Muscle of leg (tissue), 3 donors: ENCODE measurements at regions not wholly inside any gene's neighbourhood (a gene's known extent, or its start where the extent isn't known, plus 50 kb on each side); places are given as distances from the start of the nearest gene placed in this dataset.

Experiments used
- DNase-seq: peaks from one replicate; pipeline ENCODE4 v3.0.0; 2013
- H3K27ac ChIP-seq: one replicate; pipeline ENCODE4 v1.5.1; 2013; ENCODE audit warnings: mild to moderate bottlenecking, low read length, control low read depth
- H3K27me3 ChIP-seq: one replicate; pipeline ENCODE4 v1.6.1; 2013; ENCODE audit warnings: low read length; ENCODE audit not compliant: control insufficient read depth, insufficient read depth
- H3K36me3 ChIP-seq: one replicate; pipeline ENCODE4 v1.6.1; 2013; ENCODE audit warnings: low read length; ENCODE audit not compliant: control insufficient read depth, insufficient read depth
- H3K4me1 ChIP-seq: one replicate; pipeline ENCODE4 v1.6.1; 2013; ENCODE audit warnings: low read length; ENCODE audit not compliant: control insufficient read depth, insufficient read depth
- H3K4me3 ChIP-seq: one replicate; pipeline ENCODE4 v1.5.1; 2013; ENCODE audit warnings: low read length, control low read depth
- H3K9me3 ChIP-seq: replicated peaks from 2 replicates; pipeline ENCODE4 v1.6.1; 2013; ENCODE audit warnings: low read depth, low read length; ENCODE audit not compliant: control insufficient read depth
- WGBS: methylation state at CpG from one replicate; pipeline ENCODE4 v1.1.5; 2013; ENCODE audit warnings: missing lambda C conversion rate; ENCODE audit not compliant: insufficient coverage; 5-methylcytosine and 5-hydroxymethylcytosine counted together

DNA sequence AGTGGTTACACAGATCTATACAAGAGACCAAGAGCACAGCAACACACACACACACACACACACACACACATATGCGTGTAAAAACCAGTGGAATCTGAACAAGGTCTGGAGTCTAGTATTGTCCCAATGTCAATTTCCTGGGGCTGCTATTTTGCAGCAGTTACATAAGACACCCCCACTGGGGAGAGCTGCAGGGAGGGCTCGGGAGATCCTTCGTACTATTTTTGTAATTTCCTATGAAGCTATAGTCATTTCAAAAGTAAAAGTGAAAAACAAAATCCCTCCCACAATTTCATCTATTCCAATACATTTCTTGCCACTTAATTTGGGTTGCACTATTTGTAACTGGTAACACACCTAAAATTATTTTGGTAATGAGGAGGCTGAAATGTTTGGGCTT, 68.5 kb downstream of the C16orf95 start:
- Histone ChIP-seq H3K4me3 (no peak overlapping the region), H3K36me3 (no peaks in the 10 kb centered on the region), H3K27ac (no peak overlapping the region), H3K27me3 (peaks cover 13% of the 10 kb centered on the region), H3K4me1 (no peaks in the 10 kb centered on the region), H3K9me3 (no peaks in the 10 kb centered on the region)
- WGBS: 80% methylated on average over 1 of the region's 3 CpGs
- no peak for DNase-seq

DNA sequence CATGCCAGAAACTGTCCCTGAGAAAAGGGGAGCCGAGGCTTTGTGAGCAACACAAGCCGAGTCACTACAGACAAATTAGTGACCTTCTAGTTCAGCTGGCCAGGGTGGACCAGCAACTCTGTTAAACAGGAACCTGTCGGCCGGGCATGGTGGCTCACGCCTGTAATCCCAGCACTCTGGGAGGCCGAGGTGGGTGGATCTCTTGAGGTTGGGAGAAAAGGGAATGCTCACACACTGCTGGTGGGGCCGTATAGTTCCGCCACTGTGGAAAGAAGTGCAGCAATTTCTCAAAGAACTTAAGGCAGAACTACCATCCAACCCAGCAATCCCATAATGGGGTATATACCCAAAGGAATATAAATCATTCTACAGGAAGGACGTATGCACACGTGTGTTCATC, 67.8 kb downstream of the C16orf95 start:
- no peaks in the 10 kb centered on the region for H3K9me3 ChIP-seq
- no peak for DNase-seq
- H3K4me1 ChIP-seq: no peaks in the 10 kb centered on the region
- H3K27ac ChIP-seq: no peak overlapping the region
- no peaks in the 10 kb centered on the region for H3K36me3 ChIP-seq
- peaks cover 16% of the 10 kb centered on the region for H3K27me3 ChIP-seq
- no peak overlapping the region for H3K4me3 ChIP-seq
- 92% methylated on average over 2 of the region's 10 CpGs for WGBS

DNA sequence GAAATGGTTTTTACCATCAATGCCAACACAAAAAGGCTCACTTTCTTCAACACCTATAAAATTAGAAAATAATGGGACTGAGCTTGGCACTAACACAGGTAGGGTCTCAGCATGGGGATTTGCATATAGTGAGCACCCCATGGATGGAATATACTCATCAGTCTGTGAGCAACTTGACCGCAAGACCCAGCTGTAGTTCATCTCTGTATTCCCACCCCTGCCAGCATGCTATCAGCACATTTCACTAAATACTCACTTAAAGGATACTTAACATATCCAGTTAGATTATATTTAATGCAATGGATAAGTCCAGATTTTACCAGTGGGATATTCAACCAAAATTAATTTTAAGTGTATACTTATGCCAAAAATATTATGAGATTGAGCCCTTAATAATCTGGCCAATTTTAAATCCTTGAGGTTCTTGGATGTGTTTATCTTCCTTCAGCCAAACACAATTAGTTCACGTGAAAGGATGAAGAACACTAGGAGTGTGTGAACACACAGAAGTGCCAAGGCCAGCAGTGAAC, 66.7 kb downstream of the C16orf95 start:
- H3K4me3 ChIP-seq: no peak overlapping the region
- no peaks in the 10 kb centered on the region for H3K36me3 ChIP-seq
- WGBS: no CpG with 5 or more reads among the region's 2 CpGs
- H3K4me1 ChIP-seq: no peaks in the 10 kb centered on the region
- peak; percentile 24 for DNase-seq
- H3K9me3 ChIP-seq: no peaks in the 10 kb centered on the region
- no peak overlapping the region for H3K27ac ChIP-seq
- peaks cover 15% of the 10 kb centered on the region for H3K27me3 ChIP-seq

DNA sequence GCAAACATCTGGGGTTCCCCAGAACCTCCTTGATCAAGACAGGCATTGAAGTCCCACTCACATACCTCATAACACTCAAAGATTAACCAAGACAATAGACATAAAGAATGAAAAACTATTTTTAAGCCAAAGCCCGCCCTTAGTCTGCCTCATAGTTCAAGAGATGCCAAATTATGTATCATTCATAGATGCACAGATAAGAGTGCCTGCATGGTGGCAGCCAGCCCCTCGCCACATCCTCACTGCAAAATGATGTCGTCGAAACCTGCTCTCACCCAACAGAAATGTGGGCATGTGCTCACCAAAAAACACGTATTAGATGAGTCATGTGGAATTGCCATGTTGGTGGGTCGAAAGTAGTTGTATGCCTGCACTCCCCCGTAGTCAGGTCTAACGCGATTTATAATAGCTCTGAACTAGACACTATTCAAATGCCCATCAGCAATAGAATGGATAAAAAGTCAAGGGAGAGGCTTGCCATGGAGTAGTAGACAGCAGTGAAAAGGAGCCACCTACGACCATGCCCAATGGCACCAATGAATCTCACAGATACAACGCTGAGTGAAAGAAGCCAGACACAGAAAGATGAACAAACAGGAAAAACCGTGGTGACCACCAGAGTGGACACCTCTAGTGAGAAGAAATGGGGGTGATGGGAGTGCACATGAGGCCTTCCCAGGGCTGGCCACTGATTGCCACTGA, 64.8 kb downstream of the C16orf95 start:
- WGBS: 97% methylated on average over 6 of the region's 12 CpGs
- H3K4me3 ChIP-seq: no peak overlapping the region

More for the DNA sequence above, 64.8 kb downstream of the C16orf95 start:
- Histone ChIP-seq H3K36me3 (no peaks in the 10 kb centered on the region), H3K4me1 (no peaks in the 10 kb centered on the region), H3K9me3 (no peaks in the 10 kb centered on the region), H3K27me3 (peaks cover 10% of the 10 kb centered on the region), H3K27ac (no peak overlapping the region)
- no peak for DNase-seq
